Stimulated activated CD4-positive, alpha-beta T cell treated with anti-CD3 and anti-CD28 coated beads, TNF-alpha, amount 100 ng/mL, for 48 hours (primary cell): ENCODE measurements at regions not wholly inside any gene's neighbourhood (a gene's known extent, or its start where the extent isn't known, plus 50 kb on each side); places are given as distances from the start of the nearest gene placed in this dataset.

ENCODE experiments used
- DNase-seq, 3 donors: peaks; one replicate each; pipeline ENCODE4 v3.0.0-alpha.2; 2020; ENCODE audit warnings: low read depth in 3 of 3

- no peak for DNase-seq
These were observed 111.6 kb upstream of the PDE4B start for GRCh38 chr1:65681096-65681495.

GRCh38 chr1:65687428-65688214 is 105.1 kb upstream of the PDE4B start:
- DNase-seq: peak; percentile 57 to 68 (median 64)

GRCh38 chr1:65688215-65688566 is 104.5 kb upstream of the PDE4B start:
- no peak for DNase-seq

GRCh38 chr1:65688848-65689247 is 103.8 kb upstream of the PDE4B start:
- no peak for DNase-seq

GRCh38 chr1:65691152-65691900 is 101.4 kb upstream of the PDE4B start:
- DNase-seq: no peak

GRCh38 chr1:65691972-65692371 is 100.7 kb upstream of the PDE4B start:
- no peak for DNase-seq

GRCh38 chr1:65694126-65694525 is 98.6 kb upstream of the PDE4B start:
- no peak for DNase-seq

- no peak for DNase-seq
These were observed 97.8 kb upstream of the PDE4B start for GRCh38 chr1:65694933-65695332.

GRCh38 chr1:65698590-65698989 is 94.1 kb upstream of the PDE4B start:
- no peak for DNase-seq

GRCh38 chr1:65703853-65704252 is 88.8 kb upstream of the PDE4B start:
- DNase-seq: no peak

GRCh38 chr1:65704318-65704717 is 88.4 kb upstream of the PDE4B start:
- DNase-seq: no peak

GRCh38 chr1:65717815-65718454 is 74.8 kb upstream of the PDE4B start:
- DNase-seq: no peak

- DNase-seq: no peak
These were observed 73.3 kb upstream of the PDE4B start for GRCh38 chr1:65719391-65719790.

GRCh38 chr1:65722461-65722860 is 70.2 kb upstream of the PDE4B start:
- DNase-seq: no peak

- no peak for DNase-seq
These were observed 68.5 kb upstream of the PDE4B start for GRCh38 chr1:65724151-65724550.

GRCh38 chr1:65725064-65725463 is 67.6 kb upstream of the PDE4B start:
- DNase-seq: no peak

- DNase-seq: no peak
These were observed 64.2 kb upstream of the PDE4B start for GRCh38 chr1:65728504-65728903.

GRCh38 chr1:65729259-65729658 is 63.4 kb upstream of the PDE4B start:
- no peak for DNase-seq

- DNase-seq: no peak
These were observed 57.7 kb upstream of the PDE4B start for GRCh38 chr1:65734979-65735378.

GRCh38 chr1:65741993-65742392 is 50.7 kb upstream of the PDE4B start:
- no peak for DNase-seq
